ENCODE measurements at regions not wholly inside any gene's neighbourhood (a gene's known extent, or its start where the extent isn't known, plus 50 kb on each side); places are given as distances from the start of the nearest gene placed in this dataset.
"Not testable (repeated sequence)": the region's sequence is repeated elsewhere in the genome, so short reads cannot be mapped to it uniquely, and the experiment has no call there.

- no peak overlapping the region for H3K4me2 ChIP-seq (ENCODE audit: low read depth, low read length, poor library complexity, severe bottlenecking)
Measured at GRCh38 chr6:134748484-134748883, 201.4 kb downstream of the ALDH8A1 start.

GRCh38 chr6:134747197-134747596, 202.7 kb downstream of the ALDH8A1 start:
- not testable (repeated sequence) for H3K4me2 ChIP-seq (ENCODE audit: low read depth, low read length, poor library complexity, severe bottlenecking); H2AFZ ChIP-seq (ENCODE audit: low read length); H3K9me2 ChIP-seq (replicated peaks; ENCODE audit: insufficient read depth, low read length); H3K36me3 ChIP-seq (ENCODE audit: insufficient read depth, low read length); H3K27ac ChIP-seq (ENCODE audit: low read length); H3K4me3 ChIP-seq (ENCODE audit: low read length); DNase-seq; H3K79me2 ChIP-seq (ENCODE audit: low read length); H3K9ac ChIP-seq (ENCODE audit: low read length); H3K27me3 ChIP-seq (ENCODE audit: low read length); H4K20me1 ChIP-seq (ENCODE audit: insufficient read depth, low read depth, low read length); H3K9me3 ChIP-seq (ENCODE audit: low read length); H3K4me1 ChIP-seq (ENCODE audit: low read length)

More at GRCh38 chr6:134748484-134748883, 201.4 kb downstream of the ALDH8A1 start:
- Histone ChIP-seq H3K79me2 (ENCODE audit: low read length) (no peaks in the 10 kb centered on the region), H3K4me1 (ENCODE audit: low read length) (no peaks in the 10 kb centered on the region), H3K9me2 (replicated peaks; ENCODE audit: insufficient read depth, low read length) (no peaks in the 10 kb centered on the region), H3K9me3 (ENCODE audit: low read length) (no peaks in the 10 kb centered on the region), H3K27me3 (ENCODE audit: low read length) (no peaks in the 10 kb centered on the region), H2AFZ (ENCODE audit: low read length) (no peak overlapping the region), H4K20me1 (ENCODE audit: insufficient read depth, low read depth, low read length) (no peaks in the 10 kb centered on the region), H3K27ac (ENCODE audit: low read length) (no peak overlapping the region), H3K9ac (ENCODE audit: low read length) (no peak overlapping the region), H3K4me3 (ENCODE audit: low read length) (no peak overlapping the region), H3K36me3 (ENCODE audit: insufficient read depth, low read length) (no peaks in the 10 kb centered on the region)
- no peak for DNase-seq

- H3K9me3 ChIP-seq (ENCODE audit: low read length) = no peaks in the 10 kb centered on the region
- no peak overlapping the region for H3K27ac ChIP-seq (ENCODE audit: low read length)
- H3K4me3 ChIP-seq (ENCODE audit: low read length) = no peak overlapping the region
- no peak overlapping the region for H3K9ac ChIP-seq (ENCODE audit: low read length)
- H3K27me3 ChIP-seq (ENCODE audit: low read length) = no peaks in the 10 kb centered on the region
- no peak for DNase-seq
- no peaks in the 10 kb centered on the region for H3K36me3 ChIP-seq (ENCODE audit: insufficient read depth, low read length)
- H2AFZ ChIP-seq (ENCODE audit: low read length) = no peak overlapping the region
- no peak overlapping the region for H3K4me2 ChIP-seq (ENCODE audit: low read depth, low read length, poor library complexity, severe bottlenecking)
- H4K20me1 ChIP-seq (ENCODE audit: insufficient read depth, low read depth, low read length) = no peaks in the 10 kb centered on the region
- H3K4me1 ChIP-seq (ENCODE audit: low read length) = no peaks in the 10 kb centered on the region
- H3K9me2 ChIP-seq (replicated peaks; ENCODE audit: insufficient read depth, low read length) = no peaks in the 10 kb centered on the region
- no peaks in the 10 kb centered on the region for H3K79me2 ChIP-seq (ENCODE audit: low read length)
Measured at GRCh38 chr6:134746140-134746539, 203.8 kb downstream of the ALDH8A1 start.

DNA sequence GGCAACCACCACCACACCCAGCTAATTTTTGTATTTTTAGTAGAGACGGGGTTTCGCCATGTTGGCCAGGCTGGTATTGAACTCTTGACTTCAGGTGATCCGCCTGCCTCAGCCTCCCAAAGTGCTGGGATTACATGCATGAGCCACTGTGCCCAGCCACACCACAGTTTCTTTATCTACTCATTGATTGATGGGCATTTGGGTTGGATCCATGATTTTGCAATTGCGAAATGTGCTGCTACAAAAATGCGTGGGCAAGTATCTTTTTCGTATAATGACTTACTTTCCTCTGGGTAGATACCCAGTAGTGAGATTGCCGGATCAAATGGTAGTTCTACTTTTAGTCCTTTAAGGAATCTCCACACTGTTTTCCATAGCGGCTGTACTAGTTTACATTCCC, 204.7 kb downstream of the ALDH8A1 start:
- H3K9ac ChIP-seq (ENCODE audit: low read length); H3K79me2 ChIP-seq (ENCODE audit: low read length); H3K9me3 ChIP-seq (ENCODE audit: low read length); H2AFZ ChIP-seq (ENCODE audit: low read length); H3K9me2 ChIP-seq (replicated peaks; ENCODE audit: insufficient read depth, low read length); H3K4me2 ChIP-seq (ENCODE audit: low read depth, low read length, poor library complexity, severe bottlenecking); H4K20me1 ChIP-seq (ENCODE audit: insufficient read depth, low read depth, low read length); H3K36me3 ChIP-seq (ENCODE audit: insufficient read depth, low read length); DNase-seq; H3K4me1 ChIP-seq (ENCODE audit: low read length); H3K27me3 ChIP-seq (ENCODE audit: low read length); H3K27ac ChIP-seq (ENCODE audit: low read length); H3K4me3 ChIP-seq (ENCODE audit: low read length): not testable (repeated sequence)

DNA sequence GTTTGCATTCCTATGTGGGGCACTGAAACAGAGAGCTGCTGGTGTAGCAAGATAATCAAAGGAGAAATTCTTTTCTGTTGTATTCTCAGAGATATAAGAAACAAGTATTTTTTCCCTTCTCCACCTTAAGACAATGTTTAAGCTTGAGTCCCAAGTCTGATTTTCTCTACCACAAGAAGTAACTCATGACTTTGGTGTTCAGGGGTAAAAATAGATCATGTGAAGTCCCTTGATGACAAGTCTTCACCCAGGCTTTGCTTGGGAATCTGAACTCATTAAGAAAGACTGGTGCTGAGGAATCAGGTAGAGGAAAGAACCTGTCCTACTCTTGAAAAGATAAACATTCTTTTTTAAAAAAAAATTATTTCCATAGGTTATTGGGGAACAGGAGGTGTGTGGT, 205.6 kb downstream of the ALDH8A1 start:
- H3K4me3 ChIP-seq (ENCODE audit: low read length) = no peak overlapping the region
- no peaks in the 10 kb centered on the region for H3K9me3 ChIP-seq (ENCODE audit: low read length)
- H3K27ac ChIP-seq (ENCODE audit: low read length) = no peak overlapping the region
- no peaks in the 10 kb centered on the region for H3K36me3 ChIP-seq (ENCODE audit: insufficient read depth, low read length)
- no peaks in the 10 kb centered on the region for H3K4me1 ChIP-seq (ENCODE audit: low read length)
- no peak overlapping the region for H3K9ac ChIP-seq (ENCODE audit: low read length)
- no peak overlapping the region for H3K4me2 ChIP-seq (ENCODE audit: low read depth, low read length, poor library complexity, severe bottlenecking)
- H3K9me2 ChIP-seq (replicated peaks; ENCODE audit: insufficient read depth, low read length) = no peaks in the 10 kb centered on the region
- no peaks in the 10 kb centered on the region for H3K27me3 ChIP-seq (ENCODE audit: low read length)
- DNase-seq = no peak
- H4K20me1 ChIP-seq (ENCODE audit: insufficient read depth, low read depth, low read length) = no peaks in the 10 kb centered on the region
- H3K79me2 ChIP-seq (ENCODE audit: low read length) = no peaks in the 10 kb centered on the region
- H2AFZ ChIP-seq (ENCODE audit: low read length) = no peak overlapping the region

- Histone ChIP-seq H3K79me2 (ENCODE audit: low read length) (no peaks in the 10 kb centered on the region), H3K9ac (ENCODE audit: low read length) (no peak overlapping the region), H3K9me3 (ENCODE audit: low read length) (no peaks in the 10 kb centered on the region), H3K4me2 (ENCODE audit: low read depth, low read length, poor library complexity, severe bottlenecking) (no peak overlapping the region), H3K4me1 (ENCODE audit: low read length) (no peaks in the 10 kb centered on the region), H3K9me2 (replicated peaks; ENCODE audit: insufficient read depth, low read length) (no peaks in the 10 kb centered on the region), H4K20me1 (ENCODE audit: insufficient read depth, low read depth, low read length) (no peaks in the 10 kb centered on the region), H3K4me3 (ENCODE audit: low read length) (no peak overlapping the region), H3K36me3 (ENCODE audit: insufficient read depth, low read length) (no peaks in the 10 kb centered on the region), H2AFZ (ENCODE audit: low read length) (no peak overlapping the region), H3K27ac (ENCODE audit: low read length) (no peak overlapping the region), H3K27me3 (ENCODE audit: low read length) (no peaks in the 10 kb centered on the region)
- no peak for DNase-seq
Measured at GRCh38 chr6:134741200-134741536, 208.7 kb downstream of the ALDH8A1 start.

GRCh38 chr6:134740473-134741199, 209.3 kb downstream of the ALDH8A1 start:
- Histone ChIP-seq H3K4me2 (ENCODE audit: low read depth, low read length, poor library complexity, severe bottlenecking) (no peak overlapping the region), H3K9me3 (ENCODE audit: low read length) (no peaks in the 10 kb centered on the region), H4K20me1 (ENCODE audit: insufficient read depth, low read depth, low read length) (no peaks in the 10 kb centered on the region), H3K79me2 (ENCODE audit: low read length) (no peaks in the 10 kb centered on the region), H3K9me2 (replicated peaks; ENCODE audit: insufficient read depth, low read length) (no peaks in the 10 kb centered on the region), H3K36me3 (ENCODE audit: insufficient read depth, low read length) (no peaks in the 10 kb centered on the region), H3K9ac (ENCODE audit: low read length) (no peak overlapping the region), H2AFZ (ENCODE audit: low read length) (no peak overlapping the region), H3K27ac (ENCODE audit: low read length) (no peak overlapping the region), H3K4me3 (ENCODE audit: low read length) (no peak overlapping the region), H3K4me1 (ENCODE audit: low read length) (no peaks in the 10 kb centered on the region), H3K27me3 (ENCODE audit: low read length) (no peaks in the 10 kb centered on the region)
- DNase-seq = no peak

DNA sequence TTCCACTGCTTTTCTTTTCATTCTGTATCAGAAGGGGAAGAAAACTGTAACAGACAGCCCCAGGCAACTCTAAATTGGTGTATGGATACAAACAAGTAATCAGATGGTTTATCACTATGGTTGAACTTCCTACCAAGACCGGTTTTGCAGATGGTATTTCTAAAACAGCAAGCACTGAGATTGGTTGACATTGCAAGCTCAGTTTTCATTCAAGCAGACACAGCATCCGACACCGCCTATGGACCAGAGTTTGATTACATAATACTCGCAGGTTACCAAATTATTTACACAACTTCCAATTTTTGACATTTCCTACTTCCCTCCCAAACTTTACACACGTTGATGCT, 209.9 kb downstream of the ALDH8A1 start:
- H2AFZ ChIP-seq (ENCODE audit: low read length) = no peak overlapping the region
- H3K27ac ChIP-seq (ENCODE audit: low read length) = no peak overlapping the region
- H3K36me3 ChIP-seq (ENCODE audit: insufficient read depth, low read length) = no peaks in the 10 kb centered on the region
- no peak overlapping the region for H3K4me2 ChIP-seq (ENCODE audit: low read depth, low read length, poor library complexity, severe bottlenecking)
- no peaks in the 10 kb centered on the region for H3K79me2 ChIP-seq (ENCODE audit: low read length)
- no peaks in the 10 kb centered on the region for H3K27me3 ChIP-seq (ENCODE audit: low read length)
- H3K4me3 ChIP-seq (ENCODE audit: low read length) = no peak overlapping the region
- H3K9me3 ChIP-seq (ENCODE audit: low read length) = no peaks in the 10 kb centered on the region
- no peak overlapping the region for H3K9ac ChIP-seq (ENCODE audit: low read length)
- H3K4me1 ChIP-seq (ENCODE audit: low read length) = no peaks in the 10 kb centered on the region
- DNase-seq = no peak
- no peaks in the 10 kb centered on the region for H3K9me2 ChIP-seq (replicated peaks; ENCODE audit: insufficient read depth, low read length)
- H4K20me1 ChIP-seq (ENCODE audit: insufficient read depth, low read depth, low read length) = no peaks in the 10 kb centered on the region

Data from Karpas-422 (cell line).